ENCODE measurements at regions not wholly inside any gene's neighbourhood (a gene's known extent, or its start where the extent isn't known, plus 50 kb on each side); places are given as distances from the start of the nearest gene placed in this dataset.

GRCh38 chr15:45918839-45919238 is 284.0 kb downstream of the SQOR start:
- TF ChIP-seq CTCF (conservative IDR thresholded peaks at IDR 0.05; ENCODE audit: low read depth, low read length) (no peak), EZH2phosphoT487 (IDR thresholded peaks at IDR 0.05; ENCODE audit: borderline replicate concordance, low read length) (no peak), EZH2 (IDR thresholded peaks at IDR 0.05; ENCODE audit: low read length, unreplicated experiment) (no peak)

Data from PC-3 (cell line).